WERI-Rb-1 (cell line): ENCODE measurements at regions not wholly inside any gene's neighbourhood (a gene's known extent, or its start where the extent isn't known, plus 50 kb on each side); places are given as distances from the start of the nearest gene placed in this dataset.
"Not testable (repeated sequence)": the region's sequence is repeated elsewhere in the genome, so short reads cannot be mapped to it uniquely, and the experiment has no call there.

ENCODE experiments used
- DNase-seq: peaks from one replicate; pipeline ENCODE4 v3.0.0-alpha.2; 2020
- H3K27ac ChIP-seq: fragments of 250-450 bp; sonication (Bioruptor Pico); 2 replicates; pipeline ENCODE4 v1.5.1; 2020; ENCODE audit warnings: mild to moderate bottlenecking, moderate library complexity
- H3K27me3 ChIP-seq: fragments of 250-450 bp; sonication (Bioruptor Pico); 2 replicates; pipeline ENCODE4 v1.5.1; 2021; ENCODE audit warnings: mild to moderate bottlenecking, low read depth, moderate library complexity; ENCODE audit not compliant: insufficient read depth, severe bottlenecking
- H3K36me3 ChIP-seq: fragments of 250-450 bp; sonication (Bioruptor Pico); 2 replicates; pipeline ENCODE4 v1.5.1; 2020; ENCODE audit warnings: mild to moderate bottlenecking, moderate library complexity
- H3K4me3 ChIP-seq: 2 replicates; pipeline ENCODE4 v1.5.1; 2011; ENCODE audit warnings: low read depth, mild to moderate bottlenecking, control low read depth, low read length
- H3K9me3 ChIP-seq: fragments of 250-450 bp; sonication (Bioruptor Pico); 2 replicates; pipeline ENCODE4 v1.5.1; 2021; ENCODE audit warnings: mild to moderate bottlenecking, moderate library complexity; ENCODE audit not compliant: severe bottlenecking
- TF ChIP-seq, protein P1 (sequence below): IDR thresholded peaks from 2 replicates; pipeline ENCODE4 v1.5.1; 2011; ENCODE audit warnings: low read depth, mild to moderate bottlenecking, control low read depth, inconsistent platforms, low read length

DNA sequence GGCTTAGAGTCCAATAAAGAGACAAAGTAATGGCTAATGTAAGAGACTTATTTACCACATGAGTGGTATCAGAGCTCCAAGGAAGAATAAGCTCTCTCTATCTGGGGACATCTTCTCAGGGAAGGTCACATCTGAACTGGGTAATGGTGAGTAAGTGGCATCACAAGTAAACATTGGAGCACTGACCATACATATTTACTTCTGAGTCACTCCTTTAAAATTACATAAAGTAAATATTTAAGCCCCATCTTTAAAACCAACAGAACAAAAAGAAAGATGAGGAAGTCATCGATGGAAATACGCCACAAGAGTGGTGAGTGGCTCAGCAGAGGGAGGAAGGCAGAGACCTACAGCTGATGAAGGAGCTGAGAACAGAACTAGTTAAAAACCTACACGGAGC, 159.9 kb downstream of the DUSP6 start:
- Histone ChIP-seq H3K4me3 (no peak overlapping the region), H3K36me3 (no peaks in the 10 kb centered on the region), H3K27ac (no peak overlapping the region), H3K27me3 (no peaks in the 10 kb centered on the region), H3K9me3 (no peaks in the 10 kb centered on the region)
- no peak for DNase-seq
- TF ChIP-seq, protein P1, sequence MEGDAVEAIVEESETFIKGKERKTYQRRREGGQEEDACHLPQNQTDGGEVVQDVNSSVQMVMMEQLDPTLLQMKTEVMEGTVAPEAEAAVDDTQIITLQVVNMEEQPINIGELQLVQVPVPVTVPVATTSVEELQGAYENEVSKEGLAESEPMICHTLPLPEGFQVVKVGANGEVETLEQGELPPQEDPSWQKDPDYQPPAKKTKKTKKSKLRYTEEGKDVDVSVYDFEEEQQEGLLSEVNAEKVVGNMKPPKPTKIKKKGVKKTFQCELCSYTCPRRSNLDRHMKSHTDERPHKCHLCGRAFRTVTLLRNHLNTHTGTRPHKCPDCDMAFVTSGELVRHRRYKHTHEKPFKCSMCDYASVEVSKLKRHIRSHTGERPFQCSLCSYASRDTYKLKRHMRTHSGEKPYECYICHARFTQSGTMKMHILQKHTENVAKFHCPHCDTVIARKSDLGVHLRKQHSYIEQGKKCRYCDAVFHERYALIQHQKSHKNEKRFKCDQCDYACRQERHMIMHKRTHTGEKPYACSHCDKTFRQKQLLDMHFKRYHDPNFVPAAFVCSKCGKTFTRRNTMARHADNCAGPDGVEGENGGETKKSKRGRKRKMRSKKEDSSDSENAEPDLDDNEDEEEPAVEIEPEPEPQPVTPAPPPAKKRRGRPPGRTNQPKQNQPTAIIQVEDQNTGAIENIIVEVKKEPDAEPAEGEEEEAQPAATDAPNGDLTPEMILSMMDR, result no peak

DNA sequence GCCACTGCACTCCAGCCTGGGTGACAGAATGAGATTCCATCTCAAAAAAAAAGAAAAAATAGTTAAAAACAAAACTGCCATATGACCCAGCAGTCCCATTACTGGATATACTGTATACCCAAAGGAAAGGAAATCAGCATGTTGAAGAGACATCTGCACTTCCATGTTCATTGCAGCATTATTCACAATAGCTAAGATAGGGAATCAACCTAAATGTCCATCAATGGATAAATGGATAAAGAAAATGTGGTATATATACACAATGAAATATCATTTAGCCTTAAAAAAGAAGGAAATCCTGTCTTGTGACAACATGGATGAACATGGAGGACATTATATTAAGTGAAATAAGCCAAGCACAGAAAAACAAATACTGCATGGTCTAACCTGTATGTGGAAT, 160.7 kb downstream of the DUSP6 start:
- H3K27me3 ChIP-seq, DNase-seq, H3K36me3 ChIP-seq, H3K4me3 ChIP-seq, H3K9me3 ChIP-seq, H3K27ac ChIP-seq: not testable (repeated sequence)

DNA sequence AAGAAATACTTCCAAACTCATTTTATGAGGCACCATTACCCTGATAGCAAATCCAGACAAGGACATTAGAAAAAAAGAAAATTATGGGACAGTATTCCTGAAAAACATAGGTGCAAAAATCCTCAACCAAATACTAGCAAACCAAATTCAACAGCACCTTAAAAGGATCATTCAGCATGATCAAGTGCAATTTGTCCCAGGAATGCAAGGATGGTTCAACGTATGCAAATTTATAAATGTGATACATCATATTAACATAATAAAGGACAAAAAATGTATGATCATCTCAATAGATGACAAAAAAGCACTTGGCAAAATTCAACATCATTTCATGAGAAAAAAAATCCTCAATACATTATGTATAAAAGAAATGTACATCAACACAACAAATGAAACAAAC, 162.9 kb downstream of the DUSP6 start:
- Histone ChIP-seq H3K36me3 (no peaks in the 10 kb centered on the region), H3K27me3 (no peaks in the 10 kb centered on the region), H3K4me3 (no peak overlapping the region), H3K27ac (no peak overlapping the region), H3K9me3 (no peaks in the 10 kb centered on the region)
- no peak for DNase-seq
- TF ChIP-seq, protein P1, result no peak

DNA sequence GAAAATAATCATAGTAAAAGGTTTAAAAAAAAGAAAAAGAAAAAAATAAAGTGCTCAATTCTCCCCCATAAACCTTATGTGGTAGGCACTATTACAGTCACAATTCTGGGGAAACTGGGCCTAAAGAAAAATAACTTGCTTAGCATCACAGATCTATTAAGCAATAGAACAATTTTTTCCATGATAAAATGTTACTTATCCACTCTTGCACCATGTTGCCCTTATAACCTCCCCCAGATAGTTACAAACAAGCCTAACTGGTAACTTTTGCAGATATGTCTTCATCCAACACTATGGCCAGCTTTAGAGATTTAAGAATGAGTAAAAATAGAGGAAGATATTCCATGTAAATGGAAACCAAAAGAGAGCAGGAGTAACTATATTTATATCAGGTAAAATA, 164.8 kb downstream of the DUSP6 start:
- H3K27ac ChIP-seq, result no peak overlapping the region
- no peak overlapping the region for H3K4me3 ChIP-seq
- no peaks in the 10 kb centered on the region for H3K36me3 ChIP-seq
- TF ChIP-seq, protein P1, result no peak
- H3K27me3 ChIP-seq, result no peaks in the 10 kb centered on the region
- DNase-seq, result no peak
- H3K9me3 ChIP-seq, result no peaks in the 10 kb centered on the region

DNA sequence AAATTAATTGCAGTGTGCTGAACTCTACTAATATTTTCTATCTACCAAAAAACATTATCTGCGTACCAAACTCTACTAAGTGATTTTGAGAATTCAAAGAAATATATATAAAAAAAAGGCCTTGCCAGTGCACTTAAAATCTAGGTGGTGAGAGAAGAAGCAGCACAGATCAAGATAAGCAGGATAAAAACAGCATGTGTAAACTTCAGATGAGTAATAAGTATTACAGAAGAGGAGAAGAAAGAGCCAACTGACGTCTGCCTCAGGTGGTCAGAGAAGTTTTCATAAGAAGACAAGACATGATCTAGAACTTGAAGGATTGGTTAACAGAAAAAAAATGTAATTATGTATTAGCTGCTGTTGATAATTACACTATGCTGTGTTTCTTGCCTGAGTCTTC, 166.4 kb downstream of the DUSP6 start:
- Histone ChIP-seq H3K36me3 (no peaks in the 10 kb centered on the region), H3K9me3 (no peaks in the 10 kb centered on the region), H3K27ac (no peak overlapping the region), H3K4me3 (no peak overlapping the region), H3K27me3 (no peaks in the 10 kb centered on the region)
- DNase-seq, result no peak
- TF ChIP-seq, protein P1, result no peak

DNA sequence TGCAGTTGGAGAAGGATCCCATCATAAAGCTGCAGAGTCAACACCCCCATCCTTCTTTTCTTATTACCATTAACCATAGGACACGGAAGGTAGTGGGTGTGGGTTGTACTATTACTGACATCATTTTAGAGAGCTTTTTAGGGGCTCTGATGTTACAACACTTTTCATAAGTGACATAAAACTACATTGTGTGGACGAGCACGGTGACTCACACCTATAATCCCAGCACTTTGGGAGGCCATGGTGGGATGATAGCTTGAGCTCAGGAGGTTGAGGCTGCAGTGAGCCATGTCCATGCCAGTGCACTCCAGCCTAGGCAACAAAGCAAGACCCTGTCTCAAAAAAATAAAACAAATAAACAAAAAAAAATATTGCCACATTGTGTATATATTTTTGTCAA, 167.1 kb downstream of the DUSP6 start:
- H3K36me3 ChIP-seq, result no peaks in the 10 kb centered on the region
- no peaks in the 10 kb centered on the region for H3K27me3 ChIP-seq
- no peak overlapping the region for H3K4me3 ChIP-seq
- H3K27ac ChIP-seq, result no peak overlapping the region
- TF ChIP-seq, protein P1, result no peak
- DNase-seq, result no peak
- H3K9me3 ChIP-seq, result no peaks in the 10 kb centered on the region
